ENCODE measurements at regions not wholly inside any gene's neighbourhood (a gene's known extent, or its start where the extent isn't known, plus 50 kb on each side); places are given as distances from the start of the nearest gene placed in this dataset.
A peak's percentile ranks its signal among the peaks of the same experiment; 100 is the strongest.
"Not testable (repeated sequence)": the region's sequence is repeated elsewhere in the genome, so short reads cannot be mapped to it uniquely, and the experiment has no call there.

DNA sequence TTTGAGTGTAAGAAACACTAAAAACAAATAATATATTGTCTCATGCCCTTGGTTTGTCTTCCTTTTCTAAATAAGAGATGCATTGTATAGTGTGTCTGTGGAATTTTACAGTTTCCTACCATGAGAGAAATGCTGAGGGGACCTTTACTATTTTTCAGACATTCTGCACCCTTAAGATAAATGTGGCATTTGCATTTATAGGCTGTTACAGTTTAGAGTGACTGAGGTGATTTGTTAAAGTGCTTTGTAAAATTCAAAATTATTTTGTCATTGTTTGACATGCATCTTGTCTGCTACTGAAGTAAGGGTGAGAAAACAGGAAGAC lies 78.9 kb upstream of the ZSWIM2 start:
- DNase-seq (ENCODE audit: low read depth), result no peak

DNA sequence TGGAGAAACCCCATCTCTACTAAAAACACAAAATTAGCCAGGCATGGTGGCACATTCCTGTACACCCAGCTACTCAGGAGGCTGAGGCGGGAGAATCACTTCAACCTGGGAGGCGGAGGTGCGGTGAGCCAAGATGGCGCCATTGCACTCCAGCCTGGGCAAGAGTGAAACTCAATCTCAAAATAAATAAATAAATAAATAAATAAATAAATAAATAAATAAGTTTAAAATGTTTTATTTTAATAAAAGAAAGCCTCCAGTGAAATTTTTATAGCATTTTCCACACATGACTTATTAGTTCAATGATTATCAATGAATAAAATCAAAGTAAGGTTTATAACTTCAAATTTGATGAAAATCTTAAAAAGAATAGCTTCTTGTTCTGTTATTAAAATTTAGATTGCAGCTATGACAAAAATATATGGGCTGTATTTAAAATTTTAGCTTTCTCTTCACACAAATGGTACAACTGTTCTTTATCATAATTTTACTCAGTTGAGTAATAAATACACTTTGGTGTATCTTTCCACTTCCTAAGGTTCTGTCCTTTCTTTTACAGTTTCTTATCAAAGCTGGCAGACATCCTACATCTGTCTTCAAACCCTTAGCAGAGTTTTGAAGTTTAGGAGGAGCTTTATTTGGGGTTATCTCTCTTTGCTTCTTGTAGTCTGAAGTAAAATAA lies 78.4 kb upstream of the ZSWIM2 start:
- DNase-seq (ENCODE audit: low read depth), result no peak

DNA sequence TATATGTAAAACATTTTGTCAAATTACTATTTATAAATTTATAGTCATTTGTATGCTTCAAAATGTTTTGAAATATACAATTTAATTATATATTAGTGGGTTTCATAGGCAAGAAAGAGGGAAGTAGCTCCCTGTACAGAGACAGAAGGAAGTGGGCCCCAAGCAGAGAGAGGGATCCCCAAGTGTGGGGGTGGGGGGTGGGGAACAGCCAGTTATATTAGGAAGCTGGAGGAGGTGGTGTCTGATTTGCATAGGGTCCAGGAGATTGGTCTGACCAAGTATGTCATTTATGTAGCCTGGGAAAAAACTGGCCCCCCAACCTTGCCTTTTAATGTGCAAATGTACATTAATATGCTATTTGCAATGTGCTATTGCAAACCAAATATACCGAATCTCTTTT lies 76.5 kb upstream of the ZSWIM2 start:
- DNase-seq (ENCODE audit: low read depth), result no peak

DNA sequence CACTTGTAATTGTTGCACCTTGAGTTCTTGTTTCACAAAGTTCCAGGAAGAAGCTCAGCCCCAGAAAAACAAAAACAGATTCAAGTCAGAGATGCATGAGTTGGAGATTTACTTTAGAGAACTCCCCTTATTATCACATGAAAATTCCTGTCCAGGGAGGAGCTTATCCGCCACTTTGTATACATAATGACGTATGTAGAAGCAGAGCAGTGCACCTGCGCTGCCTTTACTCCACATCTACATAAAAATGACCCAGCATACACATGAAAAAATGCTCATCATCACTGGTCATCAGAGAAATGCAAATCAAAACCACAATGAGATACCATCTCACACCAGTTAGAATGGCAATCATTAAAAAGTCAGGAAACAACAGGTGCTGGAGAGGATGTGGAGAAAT lies 73.3 kb upstream of the ZSWIM2 start:
- not testable (repeated sequence) for DNase-seq (ENCODE audit: low read depth)

DNA sequence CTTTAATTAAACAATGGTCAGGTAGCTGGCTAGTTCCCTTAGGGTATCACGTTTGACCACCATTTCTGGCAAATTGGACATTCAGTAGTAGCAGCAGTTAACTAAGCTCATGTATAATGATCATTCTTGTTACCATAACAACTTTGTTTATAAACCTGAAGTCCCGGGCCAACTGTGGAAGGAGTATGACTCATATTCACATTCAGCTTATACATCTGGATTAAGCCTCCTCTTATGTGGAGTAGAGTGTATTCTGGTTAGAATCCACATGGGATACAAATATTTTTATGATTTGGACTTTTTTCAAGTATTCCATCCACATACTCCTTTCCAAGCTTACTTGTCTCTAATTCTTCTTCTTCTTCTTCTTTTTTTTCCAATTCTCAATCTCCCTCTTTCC lies 70.3 kb upstream of the ZSWIM2 start:
- peak; percentile 14 for DNase-seq (ENCODE audit: low read depth)

DNA sequence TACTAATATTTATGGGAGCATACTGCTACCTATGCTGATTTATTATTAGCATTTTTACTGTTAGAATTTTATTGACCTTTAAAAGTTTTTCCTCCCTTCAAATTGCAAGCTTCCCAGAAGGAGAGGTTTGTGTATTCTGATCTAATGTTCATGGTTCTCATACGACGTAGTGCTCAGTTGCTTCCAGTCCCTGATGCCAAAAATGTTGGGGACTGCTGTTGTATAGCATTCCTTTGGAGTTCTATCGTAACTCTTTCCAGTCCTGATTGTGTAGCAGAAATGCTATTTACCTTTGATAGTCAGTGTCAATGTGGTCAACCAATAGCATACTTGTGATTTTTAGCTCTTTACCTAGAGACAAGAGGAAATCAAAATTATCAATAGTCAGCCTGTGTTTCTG lies 69.5 kb upstream of the ZSWIM2 start:
- DNase-seq (ENCODE audit: low read depth), result no peak

DNA sequence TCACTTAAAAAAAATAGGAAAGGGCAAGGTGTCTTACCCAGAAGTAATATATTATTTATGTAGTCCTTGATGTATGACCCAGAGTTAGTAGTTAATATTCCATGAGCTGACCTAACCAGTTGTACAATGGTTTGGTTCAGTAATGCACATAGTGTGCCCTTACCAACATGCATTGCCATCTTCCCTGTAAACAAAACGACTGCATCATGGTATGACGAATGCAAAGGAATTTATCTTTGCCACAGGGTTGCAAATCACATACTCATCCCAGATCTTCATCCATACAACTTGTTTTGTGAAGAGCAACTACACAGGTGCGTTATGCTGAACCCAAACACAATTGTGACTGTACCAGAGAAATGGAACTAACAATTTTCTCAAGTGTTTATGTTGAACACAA lies 68.9 kb upstream of the ZSWIM2 start:
- DNase-seq (ENCODE audit: low read depth), result no peak

DNA sequence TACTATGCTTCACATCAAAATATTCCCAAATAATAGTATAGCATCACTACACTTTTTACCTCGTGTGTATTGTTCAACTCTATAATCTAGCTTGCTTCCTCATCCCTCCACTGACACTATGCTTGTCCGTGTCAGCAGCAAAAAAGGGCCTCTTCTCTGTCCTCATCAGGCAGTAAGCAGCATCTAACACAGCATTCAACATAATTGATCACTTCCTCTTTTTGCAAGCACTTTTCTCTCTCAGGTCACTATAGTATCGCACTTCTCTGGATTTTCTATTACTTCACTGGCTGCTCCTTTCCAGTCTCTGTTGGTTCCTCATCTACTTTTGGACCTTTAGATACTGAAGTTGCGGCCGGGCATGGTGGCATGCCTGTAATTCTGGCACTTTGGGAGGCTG lies 64.9 kb upstream of the ZSWIM2 start:
- DNase-seq (ENCODE audit: low read depth), result no peak

DNA sequence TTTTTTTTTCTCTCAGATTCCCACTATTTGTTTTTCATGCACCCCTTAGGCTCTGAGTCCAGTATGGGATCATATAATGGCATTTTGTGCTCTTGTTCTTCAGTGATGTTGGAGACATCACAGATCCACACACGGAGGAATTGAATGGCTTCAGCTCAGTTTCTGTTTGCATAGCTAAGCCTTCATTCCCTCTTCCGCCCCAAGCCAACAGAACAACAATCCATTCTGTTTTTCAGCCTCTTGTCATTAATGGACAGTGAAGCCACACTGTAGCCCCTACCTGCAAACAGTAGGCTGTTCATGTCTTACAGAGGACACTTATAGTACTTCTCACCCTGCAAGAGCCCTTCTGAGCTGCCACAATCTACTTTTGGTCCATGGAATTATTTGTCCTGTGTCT lies 64.0 kb upstream of the ZSWIM2 start:
- no peak for DNase-seq (ENCODE audit: low read depth)

DNA sequence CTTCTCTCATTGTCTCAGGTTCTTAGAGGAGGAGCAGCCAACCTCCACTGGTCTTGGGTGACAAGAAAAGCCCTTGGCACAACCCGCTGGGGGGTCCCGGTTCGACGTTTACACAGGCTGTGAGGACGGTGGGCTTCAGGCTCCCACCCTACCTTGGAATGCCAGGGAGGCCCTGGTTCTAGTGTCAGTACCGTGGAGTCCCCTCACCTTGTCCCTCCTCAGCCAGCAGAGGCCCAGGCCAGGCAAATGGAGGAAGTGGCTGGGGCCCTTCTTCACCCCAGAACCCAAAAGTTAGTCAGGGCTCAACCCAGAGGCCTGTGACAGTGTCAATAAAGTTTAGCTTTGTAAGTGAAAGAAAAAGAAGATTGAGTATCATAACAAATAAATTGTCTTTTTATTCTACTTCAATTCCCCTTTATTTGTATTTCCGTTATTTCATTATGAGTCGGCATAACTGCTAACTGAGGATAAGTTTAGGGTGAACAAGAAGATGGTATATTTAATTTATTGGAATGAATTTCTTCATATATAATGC lies 62.6 kb upstream of the ZSWIM2 start:
- DNase-seq (ENCODE audit: low read depth), result no peak

DNA sequence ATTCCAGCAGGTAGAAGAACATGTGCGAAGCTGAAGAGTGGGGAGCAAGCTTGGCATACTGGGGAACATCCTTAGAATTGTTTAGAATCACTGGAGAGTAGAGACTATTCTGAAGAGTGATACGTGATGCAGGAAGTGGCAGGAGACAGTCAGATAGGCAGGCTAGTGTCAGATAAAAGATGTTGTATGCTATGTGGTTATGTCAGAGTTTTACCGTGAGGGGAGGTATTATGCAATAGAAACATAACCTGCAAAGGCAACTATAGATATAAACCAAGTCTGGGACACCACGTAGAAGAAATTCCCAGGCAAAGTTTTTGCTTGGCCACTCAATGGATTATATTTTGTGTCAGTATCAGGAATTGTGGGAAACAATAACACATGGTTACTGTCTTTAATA lies 62.0 kb upstream of the ZSWIM2 start:
- no peak for DNase-seq (ENCODE audit: low read depth)

DNA sequence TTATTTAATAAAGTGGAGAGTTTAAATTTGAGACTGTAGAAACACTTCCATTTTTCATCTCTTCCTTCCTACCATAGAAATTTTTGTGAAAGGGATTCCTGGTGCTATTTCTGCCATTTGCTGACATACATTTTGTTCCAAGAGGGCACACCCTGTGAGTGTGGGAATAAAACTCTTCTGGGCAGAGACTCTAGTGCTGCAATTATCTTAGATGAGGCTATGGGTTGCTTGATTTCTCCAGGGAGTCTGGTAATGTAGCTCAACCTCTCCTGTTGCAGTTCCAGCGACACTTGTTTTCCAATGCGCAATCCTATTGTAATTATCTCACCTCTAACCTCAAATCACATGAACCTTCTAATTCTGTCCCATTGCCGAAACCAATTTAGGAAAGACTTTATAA lies 60.1 kb upstream of the ZSWIM2 start:
- DNase-seq (ENCODE audit: low read depth), result no peak

DNA sequence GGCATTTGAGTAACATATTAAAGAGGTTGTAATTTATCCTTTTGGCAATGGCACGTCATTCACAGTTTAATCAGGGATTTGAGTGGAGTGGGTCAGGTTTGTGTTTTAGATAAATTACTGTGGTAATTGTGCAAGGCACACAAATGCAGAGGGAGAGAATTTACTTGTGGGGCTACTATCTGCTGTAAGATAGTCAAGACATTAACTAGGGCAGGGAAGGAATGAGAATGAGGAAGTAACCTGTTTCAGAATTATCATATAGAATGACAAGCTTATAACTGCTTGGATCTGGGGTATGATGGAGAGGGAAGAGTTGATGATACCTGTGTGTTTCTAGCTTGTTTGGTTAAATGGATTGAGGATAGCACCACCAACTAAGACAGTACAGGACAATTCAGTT lies 58.9 kb upstream of the ZSWIM2 start:
- DNase-seq (ENCODE audit: low read depth), result no peak

DNA sequence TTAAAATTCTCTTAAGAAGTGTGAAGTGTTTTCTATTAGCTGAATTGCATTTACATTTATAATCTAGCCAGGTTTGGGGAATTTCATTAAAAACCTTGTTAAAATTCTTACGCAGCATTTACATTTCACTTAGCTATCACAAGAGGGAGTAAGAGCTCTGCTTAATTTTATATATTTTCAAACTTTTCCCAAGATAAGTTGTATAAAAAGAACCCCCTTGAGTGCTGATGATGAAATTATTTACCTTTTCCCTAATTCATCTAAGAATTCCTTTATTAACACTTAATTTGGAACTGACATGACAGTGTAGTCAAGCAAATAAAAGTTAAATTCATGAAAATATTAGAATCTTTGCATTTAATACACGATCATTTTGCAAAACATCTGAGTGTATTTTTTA lies 54.2 kb upstream of the ZSWIM2 start:
- no peak for DNase-seq (ENCODE audit: low read depth)

Data from HS-27A (cell line).